Suprapubic skin (tissue), 3 donors: ENCODE measurements at regions not wholly inside any gene's neighbourhood (a gene's known extent, or its start where the extent isn't known, plus 50 kb on each side); places are given as distances from the start of the nearest gene placed in this dataset.

Experiments
- CTCF ChIP-seq, 2 donors: fragments of 200-600 bp in 1 of 2; fragments of 450-650 bp in 1 of 2; sonication (generic) in 1 of 2; IDR thresholded peaks; one replicate each; pipeline ENCODE4 v1.5.1; 2016 to 2019; ENCODE audit warnings: antibody characterized with exemption in 2 of 2, mild to moderate bottlenecking in 1 of 2, moderate library complexity in 1 of 2
- EP300 ChIP-seq: sonication (generic); formaldehyde crosslinking; IDR thresholded peaks from one replicate; pipeline ENCODE4 v1.6.1; 2017; ENCODE audit warnings: antibody characterized with exemption
- POLR2A ChIP-seq, 2 donors: fragments of 450-650 bp; IDR thresholded peaks; one replicate each; pipeline ENCODE4 v1.6.1; 2017; ENCODE audit warnings: antibody characterized with exemption in 2 of 2, mild to moderate bottlenecking in 2 of 2, moderate library complexity in 2 of 2

- TF ChIP-seq CTCF (IDR thresholded peaks at IDR 0.05) (no peak), POLR2A (IDR thresholded peaks at IDR 0.05) (no peak), EP300 (no peak)
Observed at GRCh38 chr18:56493531-56493930, 144.9 kb downstream of the TXNL1 start.
